AG08395 (cell line): ENCODE measurements at regions not wholly inside any gene's neighbourhood (a gene's known extent, or its start where the extent isn't known, plus 50 kb on each side); places are given as distances from the start of the nearest gene placed in this dataset.
"Not testable (repeated sequence)": the region's sequence is repeated elsewhere in the genome, so short reads cannot be mapped to it uniquely, and the experiment has no call there.

Experiments
- DNase-seq: peaks from one replicate; pipeline ENCODE4 v3.0.0; 2012; ENCODE audit warnings: mixed read lengths, low spot score

DNA sequence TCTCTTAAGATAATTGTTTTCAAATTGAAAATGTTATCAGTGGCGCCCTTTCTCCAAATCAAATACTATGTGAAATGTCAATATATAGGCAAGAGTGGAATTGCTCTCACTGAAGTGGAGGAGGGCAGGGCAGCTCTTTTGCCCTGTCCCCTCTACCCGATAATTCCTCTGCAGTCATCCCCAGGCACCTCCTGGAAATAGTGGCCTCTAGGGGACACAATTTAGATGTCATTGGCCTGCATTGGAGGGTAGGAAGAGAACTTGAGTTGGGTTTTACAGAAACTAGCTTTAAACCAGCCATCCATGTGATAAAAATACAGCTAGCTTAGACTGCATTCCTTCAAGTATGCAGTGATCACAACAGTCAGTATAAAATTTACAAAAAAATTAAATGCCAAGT, 288.9 kb downstream of the EDEM1 start:
- no peak for DNase-seq

- DNase-seq: no peak
These were observed 291.8 kb downstream of the EDEM1 start for GRCh38 chr3:5479229-5479799.

- no peak for DNase-seq
These were observed 292.7 kb downstream of the EDEM1 start for GRCh38 chr3:5480190-5480589.

DNA sequence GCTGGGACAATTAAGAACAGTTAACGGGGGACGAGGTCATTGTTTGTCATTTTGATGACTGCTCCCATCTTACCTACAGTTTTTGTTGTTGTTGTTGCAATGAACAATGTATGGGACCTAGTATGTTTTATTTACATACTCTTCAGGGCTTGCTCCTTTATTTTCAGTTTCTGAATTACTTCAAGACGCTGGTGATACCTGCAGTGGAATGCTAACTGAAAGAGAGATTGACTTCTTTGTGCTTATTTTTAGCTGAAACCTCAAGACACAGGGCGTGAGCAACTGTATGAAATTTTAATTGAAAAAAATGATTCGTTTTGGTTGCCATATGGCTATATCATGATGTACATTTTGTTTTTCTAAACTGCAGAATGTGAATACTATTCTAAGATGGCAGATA, 297.9 kb downstream of the EDEM1 start:
- no peak for DNase-seq

DNA sequence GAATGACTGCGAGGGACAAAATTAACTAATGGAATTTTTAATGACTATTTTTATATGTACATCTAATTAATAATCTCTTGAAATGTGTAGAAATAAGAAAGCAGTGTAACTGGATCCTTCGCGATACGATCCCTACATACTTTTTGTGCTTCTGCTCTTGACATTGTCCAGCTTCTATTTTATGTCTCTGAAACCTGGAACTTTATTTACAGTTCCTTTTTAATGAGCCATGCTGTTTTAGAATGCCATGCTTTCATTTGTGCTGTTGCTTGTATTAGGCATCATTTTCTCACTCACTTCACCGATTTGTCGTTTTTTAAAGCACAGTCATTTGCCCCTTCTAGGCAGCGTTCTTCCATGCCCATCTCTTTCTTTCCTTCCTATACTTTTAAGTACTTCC, 301.3 kb downstream of the EDEM1 start:
- DNase-seq: no peak

DNA sequence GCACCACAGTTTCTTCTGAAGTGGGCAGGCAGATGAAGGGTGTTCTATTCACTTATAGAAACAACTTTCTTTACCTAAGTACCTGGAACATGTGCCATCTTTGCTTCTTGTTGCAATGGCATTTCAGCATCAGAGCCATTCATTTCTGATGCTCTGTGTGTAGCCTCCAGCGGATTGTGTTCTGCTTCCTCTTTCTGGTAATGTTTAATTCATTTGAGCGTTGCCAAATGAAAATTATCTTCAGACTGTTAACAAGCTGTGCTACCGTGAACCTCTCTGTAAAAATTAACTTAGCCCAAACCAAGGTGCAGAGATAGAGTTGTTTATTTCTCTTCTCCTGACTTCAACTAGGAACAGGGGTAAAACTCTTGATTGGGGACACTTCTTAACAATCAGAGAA, 302.0 kb downstream of the EDEM1 start:
- no peak for DNase-seq

- no peak for DNase-seq
These were observed 307.5 kb downstream of the EDEM1 start for GRCh38 chr3:5494905-5495519.

GRCh38 chr3:5497497-5497896, 310.0 kb downstream of the EDEM1 start:
- no peak for DNase-seq

GRCh38 chr3:5498981-5499380, 311.5 kb downstream of the EDEM1 start:
- no peak for DNase-seq

- no peak for DNase-seq
These were observed 311.9 kb downstream of the EDEM1 start for GRCh38 chr3:5499404-5499803.

- DNase-seq: no peak
These were observed 315.6 kb downstream of the EDEM1 start for GRCh38 chr3:5503136-5503535.

DNA sequence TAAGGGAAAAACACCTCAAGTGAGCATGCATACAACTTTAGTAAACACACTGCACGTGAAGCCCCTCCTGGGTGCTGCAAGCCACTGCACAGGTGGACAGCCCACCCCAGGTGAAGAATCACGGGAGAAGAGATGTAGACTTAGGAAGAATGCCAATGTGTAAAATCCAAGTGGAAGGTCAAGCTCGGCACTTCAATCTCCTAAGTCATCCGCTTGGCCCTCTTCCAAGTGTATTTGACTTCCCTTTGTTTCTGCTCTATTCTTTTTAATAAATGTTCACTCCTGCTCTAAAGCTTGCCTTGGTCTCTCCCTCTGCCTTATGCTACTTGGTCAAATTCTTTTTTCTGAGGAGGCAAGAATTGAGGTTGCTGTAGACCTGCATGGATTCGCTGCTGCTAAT, 316.6 kb downstream of the EDEM1 start:
- no peak for DNase-seq

DNA sequence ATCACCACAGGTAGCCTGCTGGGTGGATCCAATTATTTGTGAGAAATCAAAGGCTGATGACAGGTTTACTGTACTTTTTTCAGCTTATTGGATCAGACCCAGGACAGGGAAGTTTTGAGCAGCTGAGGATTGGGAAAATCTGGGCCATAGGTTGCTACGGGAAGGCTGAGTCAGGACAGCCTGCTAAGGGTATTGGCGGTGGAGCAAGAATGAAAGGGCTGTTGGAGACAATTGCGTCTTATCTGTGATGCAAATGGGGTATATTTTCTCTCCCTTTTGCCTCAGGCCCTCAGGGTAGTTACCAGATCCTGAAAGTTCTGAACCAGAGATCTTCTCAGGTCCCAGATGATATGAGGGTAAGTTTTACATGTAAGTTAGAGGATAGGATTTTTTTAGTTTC, 317.7 kb downstream of the EDEM1 start:
- DNase-seq: no peak

DNA sequence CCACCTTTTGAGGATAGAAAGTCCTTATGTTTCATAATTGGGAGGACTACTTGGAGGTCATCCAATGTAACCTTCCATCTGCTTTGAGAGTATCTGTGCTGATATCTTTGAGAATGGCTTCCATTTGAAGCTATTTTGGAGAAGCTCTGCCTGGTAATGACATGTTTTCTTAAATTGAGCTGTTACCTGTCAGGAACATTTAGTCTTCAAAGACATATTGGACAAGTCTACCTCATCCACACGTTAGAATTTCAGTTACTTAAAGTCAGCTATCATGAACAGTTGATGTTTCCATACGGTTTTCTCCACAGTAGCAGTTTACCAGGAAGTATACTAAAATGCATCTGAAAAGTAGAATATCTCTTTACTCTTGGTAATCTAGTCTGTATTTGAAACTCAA, 318.5 kb downstream of the EDEM1 start:
- DNase-seq: no peak

DNA sequence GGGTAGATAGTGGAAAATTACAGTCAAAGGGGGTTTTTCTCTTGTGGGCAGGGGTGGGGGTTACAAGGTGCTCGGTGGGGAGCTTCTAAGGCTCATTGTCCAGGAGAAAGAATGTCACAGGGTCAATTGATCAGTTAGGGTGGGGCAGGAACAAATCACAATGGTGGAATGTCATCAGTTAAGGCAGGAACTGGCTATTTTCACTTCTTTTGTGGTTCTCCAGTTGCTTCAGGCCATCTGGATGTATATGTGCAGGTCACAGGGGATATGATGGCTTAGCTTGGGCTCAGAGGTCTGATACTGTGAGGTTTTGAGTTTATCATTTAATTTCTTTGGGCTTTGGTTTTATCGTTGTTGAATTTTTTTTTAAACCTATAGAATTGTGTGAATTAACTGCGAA, 321.4 kb downstream of the EDEM1 start:
- DNase-seq: not testable (repeated sequence)

- no peak for DNase-seq
These were observed 322.8 kb downstream of the EDEM1 start for GRCh38 chr3:5510300-5510699.

GRCh38 chr3:5517921-5518320, 330.4 kb downstream of the EDEM1 start:
- no peak for DNase-seq

DNA sequence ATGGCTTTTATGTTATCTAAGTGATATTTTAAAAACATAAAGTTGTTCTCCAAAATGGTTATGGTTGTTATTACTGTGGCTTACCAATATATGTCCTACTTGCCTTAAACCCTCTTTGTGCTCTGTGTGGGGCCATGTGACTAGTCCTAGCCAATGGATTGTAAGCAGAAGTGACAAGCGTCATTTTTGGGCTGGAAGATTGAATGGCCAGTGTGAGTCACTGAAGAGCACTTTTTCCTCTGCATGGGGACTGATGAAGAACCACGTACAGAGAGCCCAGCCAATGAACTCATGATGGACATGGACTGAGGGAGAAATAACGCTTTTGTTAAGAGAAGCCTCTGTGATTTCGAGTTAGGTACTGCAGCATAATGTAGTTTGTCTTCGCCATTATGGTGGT, 332.7 kb downstream of the EDEM1 start:
- DNase-seq: no peak

DNA sequence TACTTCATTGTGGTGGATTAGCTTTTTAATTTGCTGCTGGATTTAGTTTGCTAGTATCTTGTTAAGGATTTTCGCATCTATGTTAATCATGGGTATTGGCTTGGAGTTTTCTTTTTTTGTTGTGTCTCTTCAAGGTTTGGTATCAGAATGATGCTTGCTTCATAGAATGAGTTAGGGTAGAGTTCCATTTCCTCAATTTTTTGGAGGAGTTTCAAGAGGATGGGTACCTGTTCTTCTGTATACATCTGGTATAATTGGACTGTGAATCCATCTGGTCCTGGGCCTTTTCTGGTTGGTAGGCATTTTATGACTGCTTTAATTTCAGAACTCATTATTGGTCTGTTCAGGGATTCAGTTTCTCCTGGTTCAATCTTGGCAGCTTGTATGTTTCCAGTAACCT, 335.6 kb downstream of the EDEM1 start:
- DNase-seq: no peak

DNA sequence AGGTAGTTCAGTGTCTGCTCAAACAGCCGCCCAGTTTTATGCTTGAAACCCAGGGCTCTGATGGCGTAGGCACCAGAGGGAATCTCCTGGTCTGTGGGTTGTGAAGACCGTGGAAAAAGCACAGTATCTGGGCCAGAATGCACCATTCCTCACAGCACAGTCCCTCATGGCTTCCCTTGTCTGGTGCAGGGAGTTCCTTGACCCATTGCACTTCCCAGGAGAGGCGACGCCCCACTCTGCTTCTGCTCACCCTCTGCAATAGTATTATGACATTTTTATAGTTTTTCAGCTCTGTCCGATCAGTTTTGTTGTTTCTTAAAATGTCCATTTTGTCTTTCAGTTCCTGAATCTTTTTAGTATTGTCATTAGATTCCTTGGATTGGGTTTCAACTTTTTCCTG, 343.5 kb downstream of the EDEM1 start:
- DNase-seq: no peak

DNA sequence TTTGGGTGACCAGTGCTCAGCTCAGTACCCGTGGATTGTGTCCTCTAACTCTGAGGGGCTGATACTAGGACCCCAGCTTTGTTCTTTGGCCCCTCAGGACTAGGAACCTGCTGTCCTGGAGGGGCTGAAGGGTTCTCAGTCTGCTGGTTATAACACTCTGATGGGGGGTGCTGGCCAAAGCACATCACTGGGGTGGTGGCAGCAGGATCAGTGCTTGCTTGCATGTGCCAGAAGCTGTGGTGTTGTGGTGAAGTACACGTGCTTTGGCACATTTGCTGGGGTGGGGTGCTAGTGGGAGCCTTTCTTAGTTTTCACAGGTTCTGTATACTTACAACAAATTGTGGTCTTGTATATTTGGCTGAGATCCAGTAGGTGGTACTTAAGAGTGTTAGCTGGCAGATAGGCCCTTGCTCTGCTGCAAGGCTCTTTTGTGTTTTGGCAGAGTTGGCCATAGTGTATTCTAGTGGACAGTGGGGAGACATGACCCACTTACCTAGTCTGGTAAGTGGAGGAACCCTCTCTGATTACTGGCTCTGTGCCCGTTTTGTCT, 344.3 kb downstream of the EDEM1 start:
- DNase-seq: no peak

DNA sequence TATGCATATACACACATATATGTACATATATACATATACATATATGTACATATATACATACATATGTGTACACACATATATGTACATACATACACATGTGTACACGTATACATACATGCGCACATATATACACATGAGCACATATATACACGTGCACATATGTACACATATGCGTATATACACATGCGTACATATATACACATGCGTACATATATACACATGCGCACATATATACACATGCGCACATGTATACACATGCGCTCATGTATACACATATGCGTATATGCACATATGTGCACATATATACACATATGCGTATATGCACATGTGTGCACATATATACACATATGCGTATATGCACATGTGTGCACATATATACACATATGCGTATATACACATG, 353.0 kb downstream of the EDEM1 start:
- no peak for DNase-seq

DNA sequence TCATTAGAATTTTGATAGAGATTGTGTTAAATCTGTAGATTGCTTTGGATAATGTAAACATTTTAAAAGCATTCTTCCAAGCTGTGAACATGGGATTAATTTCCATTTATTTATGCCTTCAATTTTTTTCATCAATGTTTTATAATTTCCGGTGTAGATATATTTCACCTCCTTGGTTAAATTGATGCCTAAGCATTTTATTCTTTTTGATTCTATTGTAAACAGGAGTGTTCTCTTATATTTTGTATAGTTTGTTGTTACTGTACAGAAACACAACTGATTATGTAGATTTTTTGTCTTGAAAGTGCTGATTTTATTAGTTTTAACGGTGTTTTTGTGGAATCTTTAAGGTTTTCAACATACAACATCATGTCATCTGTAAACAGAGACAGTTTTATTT, 355.0 kb downstream of the EDEM1 start:
- DNase-seq: no peak

DNA sequence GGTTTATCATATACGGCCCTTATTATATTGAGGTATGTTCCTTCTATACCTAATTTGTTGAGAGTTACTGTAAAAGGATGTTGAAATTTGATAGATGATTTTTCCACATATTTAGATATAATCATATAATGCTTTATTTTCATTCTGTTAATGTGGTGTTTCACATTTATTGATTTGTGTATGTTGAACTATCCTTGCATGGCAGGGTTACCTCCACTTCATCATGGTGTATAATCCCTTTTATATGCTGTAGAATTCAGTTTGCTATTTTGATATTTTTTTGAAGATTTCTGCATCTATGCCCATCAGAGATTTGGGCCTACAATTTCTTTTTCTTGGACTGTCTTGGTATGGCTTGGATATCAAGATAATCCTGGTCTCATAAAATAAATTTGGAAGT, 355.5 kb downstream of the EDEM1 start:
- DNase-seq: no peak
